ENCODE measurements at regions not wholly inside any gene's neighbourhood (a gene's known extent, or its start where the extent isn't known, plus 50 kb on each side); places are given as distances from the start of the nearest gene placed in this dataset.

DNA sequence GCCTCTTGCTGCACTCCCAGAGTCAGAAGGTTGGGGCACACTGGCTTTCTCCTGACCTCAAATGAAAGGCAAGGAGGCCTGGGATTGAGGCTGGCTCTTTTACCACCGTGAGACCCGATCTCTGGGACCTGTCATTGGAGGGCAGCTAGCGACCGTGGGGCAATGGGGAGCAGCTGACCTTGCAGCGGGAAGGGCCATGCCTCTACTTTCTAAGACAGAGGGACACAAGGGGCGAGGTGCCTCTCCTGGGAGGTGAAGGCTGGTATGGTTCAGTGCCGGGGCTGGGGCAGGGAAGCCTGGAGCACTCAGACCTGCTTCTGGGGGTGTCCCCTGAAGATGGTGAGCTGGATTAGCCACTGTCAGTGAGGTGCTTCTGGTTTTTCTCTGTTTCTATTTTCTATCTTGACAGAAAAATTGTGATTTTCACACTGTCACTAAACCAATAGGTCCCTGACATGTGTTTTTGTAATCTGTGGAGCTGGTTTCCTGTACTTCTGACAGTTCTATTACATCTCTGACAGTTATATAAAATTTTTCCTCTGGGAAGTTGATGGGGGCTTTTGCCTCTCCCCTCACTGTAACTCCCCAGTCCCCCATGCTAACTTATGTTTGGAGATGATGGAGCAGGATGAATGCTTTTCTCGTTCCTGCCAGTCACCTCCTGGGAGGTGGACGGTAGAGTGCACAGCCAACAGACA is 340.8 kb downstream of the RPS24 start:
- DNase-seq: no peak

DNA sequence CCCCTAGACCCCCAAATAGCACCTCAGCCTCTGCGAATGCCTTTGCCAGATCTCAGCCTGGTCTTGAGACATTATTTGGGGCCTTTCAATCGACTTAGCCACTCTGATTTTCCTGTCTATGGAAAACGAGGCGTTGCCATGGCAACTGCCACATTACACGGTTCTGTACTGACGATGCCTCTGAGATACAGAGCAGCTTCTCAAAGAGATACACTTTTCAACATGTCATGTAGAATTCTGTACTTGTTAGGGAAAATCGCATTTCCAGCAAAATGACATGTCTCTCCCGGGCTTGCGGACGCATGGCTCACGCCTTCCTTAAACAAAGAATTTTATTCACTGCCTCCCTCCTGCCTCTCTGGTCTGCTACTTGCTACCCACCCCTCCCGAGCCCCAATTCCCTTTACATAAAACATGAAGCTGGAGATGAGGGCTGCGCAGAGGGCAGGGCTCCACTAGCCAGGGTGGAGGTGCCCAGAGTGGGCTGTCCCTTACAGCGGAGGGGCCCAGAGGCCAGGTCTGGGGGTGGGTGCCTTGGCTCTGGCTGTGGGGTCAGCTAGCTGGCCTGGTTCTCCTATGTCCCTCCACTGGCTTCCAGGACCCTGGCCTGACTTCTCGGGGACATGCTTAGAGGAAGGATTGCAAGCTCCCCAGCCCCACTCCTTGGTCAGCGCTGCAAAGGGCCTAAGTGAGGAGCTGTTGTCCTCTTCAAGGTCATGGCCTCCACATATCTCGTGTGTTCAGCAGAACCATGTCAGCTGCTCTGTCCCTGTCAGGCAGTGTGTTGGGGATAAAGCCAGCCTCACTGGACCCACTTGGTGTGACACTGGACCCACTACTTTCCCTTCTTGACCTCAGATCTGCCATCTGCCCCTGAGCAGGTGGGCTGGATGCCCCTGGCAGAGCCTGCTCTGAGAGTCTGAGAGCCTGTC is 342.5 kb downstream of the RPS24 start:
- no peak for DNase-seq

DNA sequence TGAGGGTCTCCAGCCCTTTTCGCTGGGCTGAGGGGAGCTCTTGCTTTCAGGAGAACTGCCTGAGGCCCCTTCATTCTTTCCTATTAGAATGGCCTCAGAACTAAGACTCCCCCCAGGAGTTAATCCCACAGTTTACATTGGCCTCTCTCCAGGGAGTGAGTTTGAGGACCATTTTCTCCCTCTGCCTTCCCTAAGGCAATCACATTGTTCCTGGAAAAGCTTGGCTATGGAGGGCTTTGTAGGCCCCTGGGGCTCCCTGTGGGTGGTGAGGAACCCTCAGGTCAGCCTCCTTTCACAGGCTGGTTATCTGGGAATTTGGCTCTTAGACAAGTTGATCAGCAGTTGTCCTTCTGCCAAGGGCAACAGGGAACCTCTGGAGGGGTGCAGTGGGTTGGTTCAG is 343.7 kb downstream of the RPS24 start:
- DNase-seq: no peak

DNA sequence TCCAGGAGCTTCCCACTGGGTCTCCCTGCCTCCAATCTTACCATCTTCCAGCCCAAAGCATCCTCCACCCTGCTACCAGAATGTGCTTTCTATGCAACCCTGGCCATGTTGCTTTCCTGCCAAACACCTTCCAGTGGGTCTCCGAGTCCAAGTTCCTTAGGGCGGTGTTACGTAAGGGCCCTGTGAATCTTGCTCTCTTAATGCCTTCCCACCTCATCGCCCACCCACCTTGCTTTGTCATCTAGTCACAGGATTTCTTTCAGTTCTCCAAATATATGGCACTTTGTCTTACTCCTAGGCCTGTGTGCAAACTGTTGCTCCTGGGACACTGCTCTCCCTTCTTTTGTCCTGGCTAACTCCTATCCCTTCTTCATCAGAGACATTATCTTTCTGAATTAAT is 344.5 kb downstream of the RPS24 start:
- no peak for DNase-seq

DNA sequence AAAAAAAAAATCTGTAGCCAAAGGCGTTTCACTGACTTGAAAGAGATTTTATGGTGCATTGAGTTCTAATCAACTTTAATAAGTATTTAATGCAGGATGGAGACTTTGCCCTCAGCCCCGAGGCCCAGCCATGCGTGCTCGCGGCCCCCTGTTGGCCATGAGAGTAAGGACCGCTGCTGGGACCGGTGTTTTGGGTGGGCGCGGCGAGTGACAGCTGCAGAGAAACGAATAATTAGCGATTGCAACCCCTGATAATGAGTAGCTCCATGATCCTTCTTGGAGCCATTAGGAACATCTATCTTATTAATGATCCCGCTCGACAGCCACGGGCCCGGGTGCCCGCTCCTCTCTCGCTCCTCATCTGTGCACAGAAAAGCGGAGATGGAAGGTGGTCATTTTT is 347.4 kb downstream of the RPS24 start:
- no peak for DNase-seq

DNA sequence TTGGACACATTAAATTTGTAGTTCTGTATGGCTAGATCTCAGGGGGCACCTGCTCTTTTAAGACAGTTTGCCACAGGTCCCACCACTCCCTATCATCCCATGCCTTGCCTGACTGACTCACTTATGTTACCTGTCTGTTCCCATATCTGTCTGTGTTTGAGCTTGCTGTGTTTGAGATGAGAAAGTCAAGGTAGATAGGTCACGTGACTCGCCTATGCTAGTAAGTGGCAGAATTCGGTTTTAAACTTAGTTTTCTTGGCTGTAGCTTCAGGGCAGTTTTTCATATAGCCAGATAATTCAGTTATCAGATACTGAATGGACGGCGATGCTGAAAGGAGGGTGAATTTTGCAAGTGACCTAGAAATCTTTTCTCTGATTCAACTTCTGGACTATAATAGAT is 348.4 kb downstream of the RPS24 start:
- DNase-seq: no peak

DNA sequence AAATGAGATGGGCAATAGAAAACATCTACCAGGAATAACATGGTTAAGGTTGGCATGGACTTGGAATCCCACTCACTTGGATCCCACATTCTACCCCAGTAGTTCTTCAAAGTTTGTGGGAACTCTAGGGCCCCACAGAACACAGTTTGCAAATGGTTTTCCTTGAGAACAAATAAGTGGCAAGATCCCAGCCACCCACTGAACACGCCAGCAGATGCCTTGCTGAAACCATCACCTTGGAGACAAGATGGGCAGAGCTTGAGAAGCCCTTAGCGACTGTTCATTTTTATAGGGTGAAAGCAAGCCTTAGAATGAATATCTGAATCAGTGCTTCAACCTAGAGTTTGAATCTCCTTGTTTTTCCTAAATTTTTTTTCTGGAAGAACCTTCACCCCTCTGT is 349.1 kb downstream of the RPS24 start:
- no peak for DNase-seq

DNA sequence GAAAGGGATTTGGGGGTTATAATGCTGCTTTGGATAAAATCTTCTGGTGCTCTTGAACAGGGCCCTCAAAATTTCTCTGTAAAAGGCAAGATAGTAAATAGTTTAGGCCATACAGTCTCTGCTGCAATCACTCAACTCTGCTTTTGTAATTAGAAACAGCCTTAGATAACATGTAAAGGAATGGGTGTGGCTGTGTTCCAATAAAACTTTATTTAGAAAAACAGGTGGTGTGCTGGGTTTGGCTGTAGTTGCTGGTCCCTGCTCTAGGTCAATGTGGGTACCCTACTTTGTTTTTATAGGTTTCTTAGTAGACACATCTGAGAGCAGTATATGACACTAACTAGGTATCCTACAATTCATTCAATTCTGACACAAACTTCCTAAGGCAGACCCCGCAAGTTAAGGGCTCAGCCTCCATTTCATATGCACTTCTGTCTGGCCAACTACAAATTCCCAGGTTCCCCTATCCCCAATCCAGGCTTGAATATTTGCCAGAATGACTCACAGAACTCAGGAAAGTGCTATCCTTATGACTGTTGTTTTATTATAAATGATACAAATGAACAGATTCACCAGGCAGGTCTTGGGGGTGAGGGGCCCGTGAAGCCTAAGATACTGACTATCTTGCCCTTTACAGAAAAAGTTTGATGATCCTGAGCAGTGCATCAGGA is 349.9 kb downstream of the RPS24 start:
- no peak for DNase-seq

DNA sequence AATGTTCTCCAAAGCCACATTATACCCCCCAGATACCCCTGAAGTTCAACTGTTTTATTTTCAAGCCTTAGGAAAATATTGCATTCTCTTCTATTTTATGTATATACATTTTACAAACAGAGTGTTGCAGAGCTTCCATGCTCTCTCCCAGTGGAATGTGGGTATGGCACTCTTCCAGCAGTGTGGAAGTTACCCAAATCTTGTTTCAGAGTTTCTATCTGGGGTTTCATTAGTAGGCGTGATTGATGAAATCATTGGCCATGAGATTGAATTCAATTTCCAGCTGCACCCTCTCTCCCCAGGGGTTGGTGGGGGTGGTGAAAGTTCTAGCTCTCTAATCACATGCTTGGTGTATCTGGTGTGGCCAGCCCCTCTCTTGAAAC is 350.4 kb downstream of the RPS24 start:
- DNase-seq: no peak

DNA sequence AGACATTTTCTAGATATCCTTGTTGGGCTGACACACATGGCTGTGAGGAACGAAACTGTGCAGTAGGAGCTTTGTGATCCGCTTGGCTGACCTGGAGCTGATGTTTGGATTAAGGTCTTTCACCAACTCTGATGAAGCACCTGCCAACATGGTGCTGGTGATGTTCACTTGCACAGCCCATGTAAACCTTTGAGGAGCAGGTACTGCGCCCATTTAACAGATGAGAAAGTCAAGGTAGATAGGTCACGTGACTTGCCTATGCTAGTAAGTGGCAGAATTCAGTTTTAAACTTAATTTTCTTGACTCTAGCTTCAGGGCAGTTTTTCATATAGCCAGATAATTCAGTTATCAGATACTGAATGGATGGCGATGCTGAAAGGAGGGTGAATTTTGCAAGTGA is 351.9 kb downstream of the RPS24 start:
- no peak for DNase-seq

DNA sequence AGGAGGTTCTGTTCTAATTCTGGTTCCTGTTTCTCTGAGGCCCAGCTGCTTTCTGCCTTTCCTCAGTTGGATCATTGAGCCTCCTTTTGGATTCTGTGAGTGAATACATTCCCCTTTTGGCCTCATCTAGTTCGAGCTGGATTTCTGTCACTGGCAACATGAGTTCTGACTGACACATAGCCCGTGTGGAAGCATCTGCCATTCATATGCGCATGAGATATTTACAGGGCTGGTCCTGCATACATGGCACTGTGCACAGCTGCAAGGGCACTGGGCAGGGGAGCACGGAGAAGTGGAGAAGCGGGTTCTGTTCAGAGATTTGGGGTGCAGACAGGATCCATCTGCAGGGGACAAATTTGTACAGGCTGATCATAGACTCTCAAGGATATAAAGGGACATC is 352.8 kb downstream of the RPS24 start:
- DNase-seq: no peak

DNA sequence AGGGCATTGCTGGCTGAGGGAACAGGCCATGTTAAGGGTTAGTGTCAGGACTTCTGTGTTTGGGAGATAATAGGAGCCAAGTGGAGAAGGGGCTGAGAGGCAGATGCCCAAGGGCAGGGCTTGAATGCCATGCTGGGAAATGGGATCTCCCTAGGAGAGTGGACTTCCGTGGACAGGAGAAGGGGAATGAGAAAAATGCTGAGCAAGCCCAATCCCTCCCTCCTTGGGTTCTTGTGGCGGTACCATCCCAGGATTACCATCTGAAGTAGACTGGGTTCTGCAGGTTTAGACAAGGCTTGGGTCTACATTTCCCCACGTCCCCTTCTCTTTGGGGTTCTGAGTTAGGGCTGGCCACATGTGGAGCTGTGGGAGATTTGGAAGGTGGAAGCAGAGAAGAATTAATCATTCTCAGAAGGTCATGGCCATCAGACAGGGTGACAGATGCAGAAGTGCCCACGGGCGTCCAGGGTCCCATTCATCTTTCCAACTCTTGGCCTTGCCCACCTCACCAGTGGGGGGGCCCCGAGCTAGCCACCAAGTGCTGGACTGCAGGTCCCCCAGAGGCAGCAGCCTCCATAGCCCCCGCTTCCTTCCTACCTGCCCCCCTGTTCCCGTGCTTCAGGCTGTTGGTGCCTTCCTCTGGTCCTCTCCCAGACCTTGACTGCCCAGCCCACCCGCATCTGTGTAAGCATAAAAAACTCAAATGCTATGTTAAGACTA is 354.8 kb downstream of the RPS24 start:
- DNase-seq: no peak

DNA sequence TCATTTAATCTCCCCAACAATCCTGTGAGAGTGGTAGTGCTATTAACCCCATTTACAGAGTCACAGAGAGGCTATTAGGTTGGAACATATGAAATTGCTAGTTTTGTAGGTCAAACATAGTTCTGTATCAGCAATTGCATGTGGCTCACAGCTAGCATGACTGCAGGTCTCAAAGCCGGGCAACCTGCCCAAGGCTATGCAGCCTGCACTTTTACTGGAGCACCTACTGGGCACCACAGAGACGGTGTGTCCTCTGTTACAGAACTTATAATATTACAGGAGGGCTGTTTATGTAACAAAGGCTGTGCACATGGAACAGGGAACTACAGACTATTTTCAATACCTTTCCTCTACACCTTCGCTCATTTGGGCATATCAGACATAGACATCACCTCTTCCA is 355.8 kb downstream of the RPS24 start:
- no peak for DNase-seq

DNA sequence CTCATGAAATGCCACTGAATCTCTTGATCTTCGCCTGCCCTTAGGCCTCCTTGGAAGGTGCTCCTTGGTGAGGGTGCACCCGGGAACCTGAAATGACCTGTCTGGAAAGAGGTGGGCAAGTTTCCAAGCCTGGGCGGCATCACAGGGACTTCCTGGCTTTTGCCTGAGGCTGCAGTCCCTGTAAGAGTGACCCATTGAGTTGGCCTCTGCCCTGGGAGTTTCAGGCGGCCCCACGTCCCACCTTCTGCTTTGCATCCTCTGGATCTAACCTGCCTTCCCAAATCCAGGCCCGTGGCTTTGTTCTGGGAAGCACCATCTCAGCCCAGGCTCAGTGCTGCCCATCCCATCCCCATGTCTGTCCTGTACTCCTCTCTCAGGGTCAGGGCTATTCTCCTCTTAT is 356.4 kb downstream of the RPS24 start:
- no peak for DNase-seq

DNA sequence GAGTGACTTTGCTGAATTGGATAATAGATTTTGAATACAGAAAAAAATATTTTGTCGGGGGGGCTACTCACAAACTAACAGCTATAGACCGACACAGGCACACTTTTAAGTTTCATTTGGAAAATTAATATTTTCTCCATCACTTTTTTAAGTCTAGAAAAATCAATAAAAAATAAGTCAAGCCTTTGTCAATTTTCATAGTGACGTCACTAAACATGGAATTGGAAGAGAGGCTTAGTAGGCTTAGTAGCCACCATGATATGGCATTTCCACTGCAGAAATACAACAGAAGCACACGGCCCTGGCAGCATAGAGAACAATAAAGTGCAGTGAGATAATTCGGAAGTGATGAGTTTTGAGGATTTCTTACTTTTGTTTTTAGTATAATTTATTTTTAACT is 357.2 kb downstream of the RPS24 start:
- no peak for DNase-seq

DNA sequence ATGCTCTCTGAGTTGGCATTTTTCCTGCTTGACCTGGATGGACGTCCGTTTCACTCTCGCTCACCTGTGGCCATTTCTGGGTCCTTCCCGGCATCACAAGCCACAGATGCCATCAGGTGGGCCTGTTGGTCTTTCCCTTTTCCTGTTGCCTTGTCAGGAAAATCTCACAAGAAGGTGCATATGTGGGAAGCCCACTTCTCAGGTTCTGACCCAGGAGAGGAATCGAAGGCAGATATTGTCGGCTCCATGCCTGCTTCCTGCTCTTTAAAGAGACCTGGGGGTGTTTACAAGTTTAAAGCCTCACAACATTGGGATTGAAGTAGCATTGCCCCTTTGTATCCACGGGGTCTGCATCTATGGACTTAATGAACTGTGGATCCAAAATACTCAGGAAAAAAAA is 357.9 kb downstream of the RPS24 start:
- DNase-seq: no peak

DNA sequence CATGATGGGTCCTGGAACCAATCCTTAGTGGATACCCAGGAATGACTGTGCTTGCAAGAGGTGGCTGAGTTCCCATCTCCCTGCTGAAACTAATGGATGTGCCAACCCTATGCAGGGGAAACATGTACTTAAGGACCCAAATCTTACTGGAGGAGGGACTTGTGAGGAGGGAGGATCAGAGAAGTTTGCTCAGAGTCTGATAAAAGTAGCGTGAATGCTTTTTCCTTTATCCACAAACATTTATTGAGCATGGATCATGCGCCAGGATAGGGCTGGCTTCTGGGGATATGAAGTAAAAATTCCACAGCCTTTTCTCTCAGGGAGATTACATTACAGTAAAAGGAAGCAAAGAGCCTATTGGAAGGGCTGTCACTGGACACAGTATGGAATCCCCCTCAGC is 358.5 kb downstream of the RPS24 start:
- DNase-seq: no peak

DNA sequence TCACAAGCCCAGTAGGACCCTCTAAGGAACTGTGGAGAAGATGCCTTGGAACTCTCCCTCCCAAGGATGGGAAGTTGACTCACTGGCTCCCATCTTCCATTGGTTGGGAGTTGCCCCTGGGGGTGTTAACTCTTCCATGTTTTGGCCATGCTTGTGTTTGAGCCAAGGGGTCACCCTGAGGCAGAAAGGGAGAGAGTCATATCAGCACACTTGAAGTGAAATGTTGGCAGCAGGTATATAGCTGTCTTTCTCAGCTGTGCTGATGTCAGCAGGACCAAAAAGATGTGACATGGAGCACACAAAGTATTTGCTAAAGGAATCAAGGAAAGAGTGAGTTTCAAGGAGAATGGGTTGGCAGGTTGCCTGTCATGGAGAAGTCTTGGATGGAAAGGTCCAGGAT is 359.4 kb downstream of the RPS24 start:
- DNase-seq: no peak

DNA sequence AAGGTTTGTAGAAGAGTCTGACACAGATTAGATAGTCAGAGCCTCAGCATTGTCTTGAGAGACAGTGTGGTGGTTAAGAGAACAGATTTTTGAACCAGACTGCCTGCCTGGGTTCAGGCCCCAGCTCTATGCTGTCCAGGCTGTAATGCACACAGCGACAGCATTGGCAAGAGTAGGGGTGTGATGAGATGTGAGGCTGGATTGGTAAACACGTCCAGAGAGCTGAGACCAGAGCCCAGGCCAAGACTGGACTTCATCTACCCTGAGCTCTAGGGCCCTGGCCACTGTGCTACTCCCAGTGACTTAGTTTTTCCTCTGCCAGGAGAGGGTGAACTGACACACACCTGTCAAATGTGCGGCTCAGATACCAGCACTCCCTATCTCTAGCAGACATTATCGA is 360.4 kb downstream of the RPS24 start:
- DNase-seq: no peak

DNA sequence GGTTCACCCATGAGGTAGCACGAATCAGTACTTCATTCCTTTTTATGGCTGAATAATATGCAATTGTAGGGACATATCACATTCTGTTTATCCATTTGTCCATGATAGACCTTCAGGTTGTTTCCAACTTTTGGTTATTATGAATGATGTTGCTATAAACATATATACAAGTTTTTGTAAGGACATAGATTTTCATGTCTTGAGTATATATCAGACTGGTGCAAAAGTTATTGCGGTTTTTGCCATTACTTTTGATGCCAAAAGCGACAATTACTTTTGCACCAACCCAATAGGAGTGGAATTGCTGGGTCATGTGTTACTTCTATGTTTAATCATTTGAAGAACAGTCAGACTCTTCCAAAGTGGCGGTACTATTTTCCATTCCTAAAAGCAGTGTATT is 361.5 kb downstream of the RPS24 start:
- no peak for DNase-seq

DNA sequence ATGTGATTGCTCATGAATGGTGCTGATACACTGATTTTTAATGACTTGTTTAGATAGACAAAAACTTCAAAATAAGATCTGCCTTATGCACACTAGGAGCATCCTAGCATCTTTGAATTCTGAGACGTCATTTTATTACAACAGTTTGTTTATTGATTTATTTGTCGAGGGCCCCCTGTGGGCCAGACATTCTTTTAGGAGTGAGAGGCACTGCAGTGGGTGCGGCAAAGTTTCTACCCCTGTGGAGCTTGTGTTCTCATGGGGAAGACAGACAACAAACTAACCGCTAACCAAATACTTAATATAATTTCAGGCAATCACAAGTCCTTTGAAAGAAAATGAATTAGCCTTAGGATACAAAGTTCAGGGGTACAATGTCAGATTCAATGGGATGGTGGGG is 363.1 kb downstream of the RPS24 start:
- DNase-seq: no peak

DNA sequence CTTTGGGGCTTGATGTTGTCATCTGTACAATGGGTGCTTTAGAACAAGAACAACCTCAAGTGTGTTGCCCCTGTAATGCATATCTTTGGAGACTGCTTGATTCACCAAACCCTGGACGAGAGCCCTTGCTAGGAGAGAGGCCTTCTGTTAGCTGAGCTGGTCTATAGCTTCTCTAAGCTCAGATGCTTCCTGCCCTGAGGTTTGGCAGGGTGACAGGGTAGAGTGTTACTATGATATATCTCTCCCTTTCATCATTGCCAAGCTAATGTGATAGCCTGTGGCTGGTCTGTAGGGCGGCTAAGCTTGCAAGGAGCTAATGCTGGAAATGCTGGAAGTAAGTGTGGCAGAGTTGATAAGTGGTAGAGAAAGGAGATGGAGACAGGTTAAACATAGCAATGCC is 364.1 kb downstream of the RPS24 start:
- no peak for DNase-seq

DNA sequence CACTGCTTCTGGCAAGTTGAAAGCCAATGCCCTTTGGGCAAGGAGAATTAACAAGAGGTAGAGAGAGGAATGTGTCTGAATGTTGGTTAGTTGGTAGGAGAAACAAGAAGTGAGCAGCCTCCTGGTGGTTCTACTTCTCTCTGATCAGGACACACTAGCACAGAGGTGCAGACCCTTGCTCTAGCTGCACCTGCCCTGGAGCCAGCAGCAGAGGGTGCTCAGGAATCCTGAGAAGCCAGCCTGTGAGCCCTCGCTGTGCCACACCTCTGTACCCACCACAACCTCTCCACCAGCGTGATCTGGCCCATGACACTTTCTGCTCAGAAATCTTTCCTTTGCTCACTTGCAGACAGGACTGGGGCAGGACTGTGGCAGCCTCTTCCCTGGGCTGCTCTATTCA is 364.7 kb downstream of the RPS24 start:
- no peak for DNase-seq
